ENCODE measurements at regions not wholly inside any gene's neighbourhood (a gene's known extent, or its start where the extent isn't known, plus 50 kb on each side); places are given as distances from the start of the nearest gene placed in this dataset.
"Not testable (repeated sequence)": the region's sequence is repeated elsewhere in the genome, so short reads cannot be mapped to it uniquely, and the experiment has no call there.

GRCh38 chr4:49512641-49513545 lies 526.8 kb downstream of the CWH43 start:
- TF ChIP-seq L3MBTL2 (conservative IDR thresholded peaks at IDR 0.05); HDGF (IDR thresholded peaks at IDR 0.05; ENCODE audit: borderline replicate concordance); LEF1 (IDR thresholded peaks at IDR 0.05; ENCODE audit: borderline replicate concordance): not testable (repeated sequence)

Measured in HEK293T (cell line).